Ammon's horn (tissue), 1 donor: ENCODE measurements at regions not wholly inside any gene's neighbourhood (a gene's known extent, or its start where the extent isn't known, plus 50 kb on each side); places are given as distances from the start of the nearest gene placed in this dataset.

Source experiments
- DNase-seq: peaks from one replicate; pipeline ENCODE4 v3.0.0-alpha.2; 2016; ENCODE audit warnings: low spot score

- DNase-seq, result no peak
These were observed 90.9 kb downstream of the HS1BP3 start for GRCh38 chr2:20560011-20560410.

GRCh38 chr2:20560891-20561636 is 89.8 kb downstream of the HS1BP3 start:
- no peak for DNase-seq

- no peak for DNase-seq
These were observed 89.1 kb downstream of the HS1BP3 start for GRCh38 chr2:20561637-20562454.

GRCh38 chr2:20562540-20563225 is 88.2 kb downstream of the HS1BP3 start:
- no peak for DNase-seq

- DNase-seq, result no peak
These were observed 87.6 kb downstream of the HS1BP3 start for GRCh38 chr2:20563251-20563650.

- no peak for DNase-seq
These were observed 87.1 kb downstream of the HS1BP3 start for GRCh38 chr2:20563833-20564232.

- no peak for DNase-seq
These were observed 85.7 kb downstream of the HS1BP3 start for GRCh38 chr2:20565101-20565622.

- no peak for DNase-seq
These were observed 85.2 kb downstream of the HS1BP3 start for GRCh38 chr2:20565623-20566236.

GRCh38 chr2:20566331-20566730 is 84.6 kb downstream of the HS1BP3 start:
- DNase-seq, result no peak

GRCh38 chr2:20567159-20567925 is 83.6 kb downstream of the HS1BP3 start:
- DNase-seq, result no peak
